ENCODE measurements at regions not wholly inside any gene's neighbourhood (a gene's known extent, or its start where the extent isn't known, plus 50 kb on each side); places are given as distances from the start of the nearest gene placed in this dataset.

DNA sequence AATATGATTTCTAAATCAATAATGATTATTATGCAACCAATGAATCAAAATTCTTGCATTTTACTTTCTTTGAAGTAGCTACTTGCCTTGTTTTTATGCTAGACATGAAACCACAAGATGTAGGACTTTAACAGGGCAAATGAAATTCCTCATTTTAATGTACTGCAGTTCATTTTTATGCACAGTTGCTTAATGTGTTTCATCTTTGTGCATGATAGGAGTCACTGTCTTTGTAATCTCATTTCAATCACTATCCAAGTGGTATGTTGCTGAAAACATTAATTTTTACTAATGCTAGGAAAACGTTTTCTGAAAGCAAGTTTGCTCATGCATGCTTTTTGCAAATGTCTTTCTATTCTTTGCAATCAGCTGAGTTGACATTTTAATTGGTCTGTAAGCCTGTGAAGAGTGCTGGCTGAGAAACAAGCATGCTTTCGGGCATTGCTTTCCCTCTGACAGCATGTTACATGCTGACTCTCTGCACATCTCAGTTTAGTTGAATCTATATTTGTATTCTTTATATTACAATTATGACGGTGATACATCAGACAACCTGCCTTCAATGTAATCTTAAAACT, 535.0 kb upstream of the CDH18 start:
- no peak for DNase-seq

DNA sequence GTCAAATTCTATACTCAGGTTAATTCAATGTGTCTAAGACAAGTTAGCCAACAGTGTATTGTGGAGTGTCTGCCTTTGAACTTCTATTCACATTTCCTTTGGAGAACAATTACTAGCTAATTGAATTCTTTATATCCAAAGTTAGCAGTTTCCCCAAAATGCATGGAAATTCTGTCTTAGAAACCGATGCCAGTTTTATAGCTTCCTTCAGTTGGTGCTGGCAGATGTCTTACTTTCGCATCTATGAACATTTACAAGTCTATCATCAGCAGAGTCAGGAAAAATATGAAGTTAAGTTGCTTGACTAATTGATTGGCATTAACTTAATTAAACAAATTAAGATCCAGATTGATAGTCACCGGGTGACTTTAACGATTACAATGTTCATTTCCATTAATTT, 527.6 kb upstream of the CDH18 start:
- DNase-seq, result no peak

DNA sequence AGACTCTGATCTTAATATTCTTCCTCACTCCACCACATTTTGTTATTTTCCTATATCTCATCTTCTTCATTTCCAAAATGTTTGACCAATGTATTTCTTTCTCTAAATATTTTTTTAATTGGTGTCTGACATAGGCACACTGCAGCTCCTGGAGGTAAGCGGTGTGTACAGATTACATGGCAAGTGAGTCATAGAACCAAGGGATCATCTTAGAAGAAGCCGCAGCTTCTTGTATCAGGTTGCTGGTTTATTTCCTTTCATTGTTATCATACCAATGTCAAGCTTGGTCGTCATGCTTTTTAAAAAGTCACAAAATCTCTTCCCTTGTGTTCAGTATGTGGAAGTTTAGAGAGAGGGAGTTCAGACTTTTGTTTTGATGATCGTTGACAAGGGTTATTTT, 526.1 kb upstream of the CDH18 start:
- DNase-seq, result no peak

DNA sequence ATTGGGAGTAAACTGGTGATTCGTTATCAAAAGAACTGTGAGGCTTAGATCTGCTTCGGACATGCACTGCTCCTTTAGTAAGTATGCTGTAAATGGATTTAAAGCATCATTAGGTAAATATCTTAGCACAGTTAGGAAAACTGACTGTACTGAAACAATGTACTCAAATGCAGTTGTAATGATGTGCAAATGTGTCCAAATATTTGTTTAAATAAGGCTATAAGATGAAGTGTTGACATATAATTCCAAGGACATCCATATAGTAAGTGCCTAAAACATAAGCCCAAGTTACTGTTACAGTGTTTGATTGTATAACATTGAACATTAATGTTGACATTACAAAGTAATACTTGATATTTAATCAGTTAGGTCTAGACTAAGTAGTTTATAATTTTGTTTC, 512.5 kb upstream of the CDH18 start:
- DNase-seq, result no peak

DNA sequence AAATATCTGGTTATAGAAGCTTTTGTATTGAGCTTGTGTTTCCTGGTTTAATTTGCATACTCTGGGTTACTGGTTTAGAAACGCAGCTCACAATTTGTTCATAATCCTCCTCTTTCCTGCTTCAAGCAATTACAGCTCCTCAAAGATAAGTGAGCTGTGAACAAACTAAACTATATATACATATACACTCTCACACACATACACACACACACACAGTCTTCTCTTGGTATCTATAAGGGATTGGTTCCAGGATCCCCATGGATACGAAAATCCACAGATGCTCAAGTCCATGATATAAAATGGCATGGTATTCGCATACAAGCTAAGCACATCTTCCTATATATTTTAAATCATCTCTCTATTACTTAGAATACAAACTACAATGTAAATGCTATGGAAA, 510.9 kb upstream of the CDH18 start:
- DNase-seq, result no peak

DNA sequence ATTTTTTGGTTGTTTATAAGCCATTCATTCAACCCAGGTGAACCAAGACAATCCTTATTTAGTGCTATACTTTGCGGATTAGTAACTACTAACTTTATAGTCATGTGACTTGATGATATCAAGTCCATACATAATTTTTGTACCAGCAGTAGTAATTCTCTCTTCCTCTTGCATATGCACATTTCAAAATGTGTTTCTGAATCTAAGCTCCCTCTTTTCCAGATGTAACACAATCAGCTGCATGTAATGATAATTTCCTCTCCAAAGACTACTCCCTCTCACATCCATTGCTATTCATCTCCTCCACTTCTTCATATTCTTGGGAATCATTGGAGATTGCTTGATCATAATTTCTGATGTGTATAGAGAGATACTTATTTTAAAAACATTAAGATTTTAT, 510.1 kb upstream of the CDH18 start:
- DNase-seq, result no peak

DNA sequence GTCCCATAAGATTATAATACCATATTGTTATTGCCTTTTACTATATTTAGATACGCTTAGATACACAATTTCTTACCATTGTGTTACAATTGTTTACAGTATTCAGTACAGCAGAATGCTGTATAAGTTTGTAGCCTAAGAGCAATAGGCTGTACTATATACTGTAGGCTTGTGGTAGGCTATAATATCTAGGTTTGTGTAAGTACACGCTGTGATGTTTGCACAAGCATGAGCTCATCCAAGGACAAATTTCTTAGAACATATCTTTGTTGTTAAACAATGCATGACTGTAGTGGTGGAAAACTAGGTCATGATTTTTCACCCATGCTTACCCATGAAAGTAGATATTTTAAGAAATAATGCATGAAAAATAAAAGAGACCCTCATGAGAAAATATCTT, 509.4 kb upstream of the CDH18 start:
- no peak for DNase-seq

DNA sequence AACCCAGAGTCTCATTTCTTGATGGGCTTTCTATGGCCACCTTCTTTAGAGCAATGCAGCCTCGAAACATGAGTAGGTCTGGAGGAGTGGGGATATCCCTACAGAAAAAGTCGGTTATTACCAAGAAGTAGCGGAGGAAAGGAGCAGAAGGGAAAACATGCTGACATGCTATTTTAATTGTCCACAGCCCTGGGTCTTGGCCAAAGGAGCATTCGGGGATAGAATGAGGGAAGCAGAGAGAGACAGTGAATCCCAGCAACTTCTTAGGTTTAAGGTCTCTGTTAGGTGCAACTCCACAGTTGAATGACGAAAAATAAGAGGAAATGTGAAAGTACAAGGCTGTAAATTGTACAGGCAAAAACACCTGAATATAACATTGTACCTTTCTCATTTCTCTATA, 506.7 kb upstream of the CDH18 start:
- DNase-seq, result no peak

DNA sequence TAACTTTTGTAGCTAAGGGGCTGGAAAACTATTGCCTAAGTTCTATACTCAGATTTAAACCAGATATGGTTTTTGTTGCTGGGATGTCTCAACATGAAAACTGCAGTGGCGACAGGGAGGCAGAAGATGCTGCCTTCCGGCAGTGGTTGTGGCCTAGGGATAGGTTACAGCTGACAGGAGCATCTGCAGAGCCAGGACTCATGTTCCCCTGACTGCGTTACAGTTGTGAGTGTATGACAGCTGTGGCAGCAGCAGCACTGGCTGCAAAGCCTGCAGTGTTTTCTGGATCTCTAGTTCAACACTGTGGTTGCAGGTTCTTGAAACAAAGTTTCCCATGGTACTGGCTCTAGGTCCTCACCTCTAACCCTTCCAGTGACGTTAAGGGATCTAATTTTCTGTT, 498.8 kb upstream of the CDH18 start:
- DNase-seq, result no peak

DNA sequence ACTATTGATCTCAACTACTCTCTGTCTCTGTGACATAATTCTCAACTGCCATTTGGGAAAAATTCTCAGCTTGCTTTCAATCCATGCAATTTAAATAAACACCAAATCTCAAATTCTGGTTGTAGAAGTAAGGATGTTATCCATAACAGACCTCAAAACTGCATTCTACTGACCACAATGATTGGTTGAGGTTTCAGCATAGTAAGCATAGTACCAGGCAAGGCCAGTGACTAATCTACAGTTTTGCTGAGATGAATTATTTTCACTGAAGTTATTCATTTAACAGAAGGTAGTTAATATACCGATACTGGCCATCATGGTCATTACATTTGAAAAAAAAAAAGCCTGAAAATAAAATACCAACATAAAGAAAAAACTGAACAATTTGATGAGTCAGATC, 488.0 kb upstream of the CDH18 start:
- no peak for DNase-seq

DNA sequence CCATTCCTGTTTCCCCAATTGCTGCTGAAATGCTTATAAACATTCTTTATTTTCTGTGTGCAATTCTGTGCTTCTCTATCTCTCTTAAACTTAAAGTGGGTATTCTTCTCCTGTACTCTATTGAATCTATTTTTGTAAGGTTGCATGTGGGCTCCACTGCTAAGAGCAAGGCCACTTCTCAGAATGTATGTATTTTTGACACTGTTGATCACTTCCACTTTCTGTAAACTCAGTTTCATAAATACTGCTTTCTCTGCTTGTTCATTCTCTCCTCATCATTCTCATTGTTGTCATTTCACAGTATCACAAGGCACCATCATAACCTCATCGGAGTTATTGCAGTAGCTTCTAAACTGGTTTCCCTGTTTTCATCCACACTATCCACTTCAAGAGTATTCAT, 483.0 kb upstream of the CDH18 start:
- no peak for DNase-seq

DNA sequence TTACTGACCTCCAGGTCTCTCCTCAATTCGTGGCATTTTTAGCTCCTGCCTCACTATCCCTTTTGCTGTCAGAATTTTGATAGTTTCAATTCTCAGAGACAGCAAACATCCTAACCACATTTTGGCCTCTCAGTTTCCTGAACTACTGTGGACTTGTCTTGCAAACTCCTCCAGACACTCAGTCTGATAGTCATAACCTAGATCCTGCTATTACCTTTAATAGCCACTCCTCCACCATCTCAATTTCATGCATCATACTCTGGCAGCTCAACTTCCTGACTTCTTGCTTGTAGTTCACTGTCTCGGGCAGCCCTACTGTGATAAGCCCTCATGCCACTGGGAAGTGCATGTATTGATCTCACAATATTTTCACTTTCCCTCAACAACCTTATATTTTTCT, 481.8 kb upstream of the CDH18 start:
- no peak for DNase-seq

DNA sequence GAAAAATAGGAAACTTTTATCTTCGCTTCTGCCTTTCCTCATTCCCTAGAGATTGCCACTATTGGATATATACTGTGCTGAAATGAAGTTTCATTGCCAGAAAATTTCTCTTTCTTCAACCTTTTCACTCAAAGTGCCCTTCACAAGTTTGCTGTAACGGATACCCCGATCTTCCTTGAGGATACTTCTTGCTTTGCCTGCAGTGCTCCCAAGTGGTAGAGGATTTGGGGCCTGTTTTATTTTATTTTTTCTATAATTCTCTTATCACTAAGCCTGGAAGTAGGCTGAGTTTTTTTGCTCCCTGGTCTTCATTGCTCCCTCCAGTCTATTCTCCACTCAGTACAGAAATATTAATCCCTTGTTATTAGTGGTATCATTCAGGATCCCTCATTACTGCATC, 481.4 kb upstream of the CDH18 start:
- no peak for DNase-seq

DNA sequence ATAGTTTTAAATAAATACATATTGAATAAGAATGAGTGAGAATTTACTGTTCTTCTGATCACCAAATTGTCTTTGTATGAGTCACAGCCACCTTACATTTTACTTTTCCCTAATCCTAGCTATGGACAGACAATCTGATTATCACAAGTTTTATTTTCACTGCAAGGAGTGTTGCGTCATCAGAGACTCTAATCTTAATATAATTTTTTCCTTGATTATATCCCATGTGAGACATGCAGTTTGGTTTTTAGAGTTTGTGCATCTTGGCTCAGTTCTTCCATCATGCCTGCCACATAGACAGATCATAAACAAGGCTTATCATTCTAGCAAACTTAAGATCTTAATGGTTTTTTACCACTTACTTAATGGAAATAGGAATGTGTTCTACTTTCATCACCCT, 478.5 kb upstream of the CDH18 start:
- DNase-seq, result no peak

DNA sequence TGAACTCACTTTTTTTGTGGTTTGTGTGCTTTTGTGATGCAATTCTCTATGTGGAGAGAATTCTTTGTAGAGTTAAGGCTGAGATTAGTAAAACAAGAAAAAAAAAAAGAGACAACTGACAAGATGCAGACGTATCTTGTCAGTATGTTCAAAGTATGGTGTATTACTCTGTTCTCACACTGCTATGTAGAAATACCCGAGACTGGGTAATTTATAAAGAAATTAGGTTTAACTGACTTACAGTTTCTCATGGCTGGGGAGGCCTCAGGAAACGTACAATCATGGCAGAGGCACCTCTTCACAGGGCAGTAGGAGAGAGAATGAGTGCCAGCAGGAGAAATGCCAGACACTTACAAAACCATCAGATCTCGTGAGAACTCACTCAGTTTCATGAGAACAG, 475.2 kb upstream of the CDH18 start:
- DNase-seq, result no peak

DNA sequence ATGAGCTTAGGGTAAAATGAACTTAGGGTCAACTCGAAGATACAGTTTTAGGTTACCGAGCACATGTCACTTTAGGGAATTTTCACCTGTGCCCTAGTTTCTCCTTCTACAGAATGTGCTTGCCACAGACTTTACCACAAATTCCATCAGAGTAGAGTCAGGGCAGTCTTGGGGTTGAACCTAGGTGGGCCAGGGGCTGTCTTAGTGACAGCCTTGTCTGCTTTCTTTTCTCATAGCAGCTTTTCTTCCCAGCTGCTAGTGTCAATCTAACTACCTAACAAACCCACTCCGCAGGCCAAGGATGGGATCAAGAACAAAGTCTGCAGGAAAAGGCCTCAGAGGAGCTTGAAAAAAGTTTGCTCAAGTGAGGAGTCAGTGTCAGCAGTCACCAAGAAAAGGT, 458.1 kb upstream of the CDH18 start:
- no peak for DNase-seq

DNA sequence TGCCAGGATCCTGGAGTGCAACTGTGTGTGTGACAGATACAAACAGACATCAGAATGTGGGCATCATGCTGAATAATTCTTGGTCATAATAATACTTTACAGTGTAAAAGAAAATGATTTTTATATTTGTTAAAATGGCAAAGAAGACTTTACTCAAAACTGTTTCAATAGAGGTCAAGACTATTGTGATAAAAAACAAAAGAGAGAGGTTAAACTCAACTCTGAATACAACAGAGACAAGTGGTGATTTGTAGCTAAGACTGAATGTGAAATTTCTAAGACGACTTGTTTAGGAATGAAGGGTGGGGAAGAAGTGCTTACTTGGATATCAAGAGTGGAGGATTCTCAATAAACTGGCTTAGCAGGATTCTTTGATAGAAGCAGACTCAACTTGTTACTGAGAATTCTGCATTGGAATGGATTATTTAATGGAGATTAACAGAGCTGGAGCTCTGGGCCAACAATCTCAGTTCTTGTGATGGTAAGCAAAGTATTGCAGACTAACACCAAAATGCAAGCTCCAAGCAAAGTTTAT, 457.4 kb upstream of the CDH18 start:
- no peak for DNase-seq

DNA sequence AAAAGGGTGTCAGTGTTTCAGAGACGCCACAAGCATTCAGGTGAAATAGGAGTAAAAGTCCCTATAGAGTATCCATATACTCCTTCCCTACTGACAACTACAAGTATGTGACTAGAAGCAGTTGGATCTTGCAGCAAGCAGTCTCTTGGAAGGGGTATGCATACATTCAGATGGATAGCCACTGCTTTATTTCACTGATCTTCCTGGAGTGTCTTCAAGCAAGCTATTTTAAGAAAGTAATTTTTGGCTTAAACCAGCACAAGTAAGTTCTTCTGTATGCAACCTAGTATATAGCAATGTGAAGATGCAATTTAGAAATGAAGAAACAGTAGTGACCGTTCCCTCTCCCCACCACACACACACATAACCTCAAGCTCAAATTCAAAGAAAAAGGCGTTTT, 446.8 kb upstream of the CDH18 start:
- no peak for DNase-seq

DNA sequence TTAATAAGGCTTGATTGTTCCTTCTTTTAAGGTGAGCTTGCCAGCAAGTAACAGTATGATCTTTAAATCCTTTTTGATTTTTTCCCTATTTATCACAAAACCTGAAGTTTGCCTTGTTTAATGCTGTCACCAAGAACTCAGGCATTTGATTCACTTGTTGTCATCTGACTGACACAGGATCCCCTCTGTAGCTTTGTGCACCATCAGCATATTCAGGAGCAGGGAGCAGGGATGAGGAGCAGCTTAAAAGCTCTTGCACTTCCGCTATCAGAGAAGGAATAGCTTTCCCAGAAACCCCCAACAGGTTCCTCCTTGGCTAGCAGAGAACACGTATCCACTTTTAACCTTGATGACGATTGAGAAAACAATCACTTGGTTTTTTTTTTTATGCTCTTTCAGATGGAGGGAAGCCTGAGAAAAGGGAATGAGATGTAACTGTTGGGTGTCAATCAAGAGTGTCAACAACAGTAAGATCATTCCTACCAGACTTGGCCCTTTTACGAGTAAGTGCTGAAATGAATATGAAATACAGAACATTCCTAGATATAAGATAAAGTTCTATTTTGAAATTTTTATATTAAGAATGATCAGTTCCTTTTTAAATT, 433.1 kb upstream of the CDH18 start:
- DNase-seq, result no peak

All from DMS 273 treated with DMSO at 0.1 percent for 48 hours (cell line).